H1 (cell line): ENCODE measurements at regions not wholly inside any gene's neighbourhood (a gene's known extent, or its start where the extent isn't known, plus 50 kb on each side); places are given as distances from the start of the nearest gene placed in this dataset.

Experiments used
- ASH2L ChIP-seq: fragments of 200-600, 300-600 bp; sonication (generic); IDR thresholded peaks from one replicate; pipeline ENCODE4 v1.7.1; 2017; ENCODE audit warnings: low read length
- ATF3 ChIP-seq: IDR thresholded peaks from 2 replicates; pipeline ENCODE4 v1.6.1; 2011; ENCODE audit warnings: low read depth, mild to moderate bottlenecking, low read length; ENCODE audit not compliant: insufficient read depth
- CEBPB ChIP-seq: IDR thresholded peaks from 2 replicates; pipeline ENCODE4 v1.6.1; 2012; ENCODE audit warnings: low read depth, low read length
- CHD2 ChIP-seq: IDR thresholded peaks from 2 replicates; pipeline ENCODE4 v1.6.1; 2012; ENCODE audit warnings: low read length, improper control_type of control experiment
- CTCF ChIP-seq, 3 experiments: IDR thresholded peaks; 1 replicate in 2 of 3; 2 replicates in 1 of 3; pipeline versions ENCODE4 v1.5.1 to v1.6.1; 2011; ENCODE audit warnings: low read length in 3 of 3, mild to moderate bottlenecking in 3 of 3, inconsistent platforms in 2 of 3, low read depth in 1 of 3, moderate library complexity in 1 of 3; ENCODE audit not compliant: insufficient read depth in 1 of 3; ENCODE audit errors: control extremely low read depth in 1 of 3
- EP300 ChIP-seq, 2 experiments: IDR thresholded peaks; 1 replicate in 1 of 2; 2 replicates in 1 of 2; pipeline ENCODE4 v1.6.1; 2011 to 2012; ENCODE audit warnings: low read depth in 2 of 2, low read length in 2 of 2, mild to moderate bottlenecking in 2 of 2, borderline replicate concordance in 1 of 2, inconsistent platforms in 1 of 2, moderate library complexity in 1 of 2
- EZH2 ChIP-seq: fragments of 200-600 bp; sonication (generic); IDR thresholded peaks from 2 replicates; pipeline ENCODE4 v1.7.1; 2012; ENCODE audit warnings: low read depth, mild to moderate bottlenecking, moderate library complexity, low read length, inconsistent platforms; ENCODE audit not compliant: severe bottlenecking
- GTF2F1 ChIP-seq: IDR thresholded peaks from 2 replicates; pipeline ENCODE4 v1.6.1; 2012; ENCODE audit warnings: low read depth, low read length, improper control_type of control experiment, borderline replicate concordance
- NANOG ChIP-seq: IDR thresholded peaks from 2 replicates; pipeline ENCODE4 v1.6.1; 2011; ENCODE audit warnings: low read length, low read depth, mild to moderate bottlenecking, inconsistent platforms; ENCODE audit not compliant: insufficient read depth, poor library complexity, severe bottlenecking
- POLR2AphosphoS5 ChIP-seq: IDR thresholded peaks from 2 replicates; pipeline ENCODE4 v1.6.1; 2011; ENCODE audit warnings: low read depth, low read length
- RAD21 ChIP-seq, 2 experiments: IDR thresholded peaks in 1 of 2; conservative IDR thresholded peaks in 1 of 2; 2 replicates each; pipeline ENCODE4 v1.6.1; 2011; ENCODE audit warnings: low read depth in 2 of 2, low read length in 2 of 2, improper control_type of control experiment in 1 of 2, inconsistent platforms in 1 of 2, mild to moderate bottlenecking in 1 of 2, moderate library complexity in 1 of 2
- SP2 ChIP-seq: IDR thresholded peaks from 2 replicates; pipeline ENCODE4 v1.6.1; 2012; ENCODE audit warnings: mild to moderate bottlenecking, low read length, inconsistent platforms
- TAF1 ChIP-seq: IDR thresholded peaks from 2 replicates; pipeline ENCODE4 v1.6.1; 2011; ENCODE audit warnings: mild to moderate bottlenecking, low read depth, low read length
- USF2 ChIP-seq: IDR thresholded peaks from 2 replicates; pipeline ENCODE4 v1.6.1; 2011; ENCODE audit warnings: low read length, improper control_type of control experiment

- no peak for TF ChIP-seq CTCF (IDR thresholded peaks at IDR 0.05; ENCODE audit: control extremely low read depth in 1 of 3, insufficient read depth in 1 of 3, low read depth in 1 of 3, low read length in 3 of 3)
- TF ChIP-seq POLR2AphosphoS5, result no peak
- no peak for TF ChIP-seq CHD2
- TF ChIP-seq ASH2L, result no peak
- TF ChIP-seq EP300 (IDR thresholded peaks at IDR 0.05; ENCODE audit: borderline replicate concordance in 1 of 2, low read depth in 2 of 2, low read length in 2 of 2), result no peak
- no peak for TF ChIP-seq RAD21 (IDR thresholded peaks at IDR 0.05 in 1 of 2, conservative IDR thresholded peaks at IDR 0.05 in 1 of 2; ENCODE audit: low read depth in 2 of 2, low read length in 2 of 2)
- TF ChIP-seq CEBPB, result no peak
- TF ChIP-seq ATF3, result no peak
- TF ChIP-seq EZH2, result no peak
- no peak for TF ChIP-seq USF2
- TF ChIP-seq TAF1, result no peak
- no peak for TF ChIP-seq GTF2F1
- no peak for TF ChIP-seq SP2
- TF ChIP-seq NANOG, result no peak
Measured at GRCh38 chr6:105568142-105568541, 165.3 kb upstream of the PREP start.
